Mesenchymal stem cell (in vitro differentiated cells and primary cell): ENCODE measurements at regions not wholly inside any gene's neighbourhood (a gene's known extent, or its start where the extent isn't known, plus 50 kb on each side); places are given as distances from the start of the nearest gene placed in this dataset.
A peak's percentile ranks its signal among the peaks of the same experiment; 100 is the strongest.

Experiments
- DNase-seq: peaks from one replicate; pipeline ENCODE4 v3.0.0-alpha.2; 2013
- H2AFZ ChIP-seq: one replicate; pipeline ENCODE4 v1.6.1; 2013; ENCODE audit warnings: low read depth, mild to moderate bottlenecking, control low read depth, inconsistent platforms, low read length, moderate library complexity
- H2AK5ac ChIP-seq: 2 replicates; pipeline ENCODE4 v1.6.1; 2013; ENCODE audit warnings: low read length, moderate library complexity, mild to moderate bottlenecking, inconsistent platforms; ENCODE audit not compliant: severe bottlenecking
- H2BK120ac ChIP-seq: one replicate; pipeline ENCODE4 v1.6.1; 2013; ENCODE audit warnings: low read depth, mild to moderate bottlenecking, inconsistent platforms, low read length, moderate library complexity
- H2BK12ac ChIP-seq, 2 experiments: one replicate each; pipeline ENCODE4 v1.6.1; 2013; ENCODE audit warnings: inconsistent platforms in 2 of 2, low read length in 2 of 2, mild to moderate bottlenecking in 2 of 2, moderate library complexity in 2 of 2, control low read depth in 1 of 2
- H2BK15ac ChIP-seq: one replicate; pipeline ENCODE4 v1.6.1; 2013; ENCODE audit warnings: mild to moderate bottlenecking, low read depth, inconsistent platforms; ENCODE audit not compliant: poor library complexity, severe bottlenecking
- H2BK5ac ChIP-seq: 2 replicates; pipeline ENCODE4 v1.6.1; 2013; ENCODE audit warnings: low read depth, mild to moderate bottlenecking, low read length, control low read depth, inconsistent platforms; ENCODE audit not compliant: poor library complexity, severe bottlenecking
- H3K14ac ChIP-seq, 2 experiments: one replicate each; pipeline ENCODE4 v1.6.1; 2013; ENCODE audit warnings: inconsistent platforms in 2 of 2, low read length in 2 of 2, control low read depth in 1 of 2, mild to moderate bottlenecking in 1 of 2, moderate library complexity in 1 of 2
- H3K18ac ChIP-seq, 2 experiments: one replicate each; pipeline ENCODE4 v1.6.1; 2013; ENCODE audit warnings: inconsistent platforms in 2 of 2, low read length in 2 of 2, control low read depth in 1 of 2, low read depth in 1 of 2, mild to moderate bottlenecking in 1 of 2
- H3K23ac ChIP-seq, 2 experiments: one replicate each; pipeline ENCODE4 v1.6.1; 2013; ENCODE audit warnings: inconsistent platforms in 2 of 2, low read length in 2 of 2, mild to moderate bottlenecking in 2 of 2, moderate library complexity in 2 of 2, control low read depth in 1 of 2
- H3K27ac ChIP-seq: 2 replicates; pipeline ENCODE4 v1.5.1; 2013; ENCODE audit warnings: mild to moderate bottlenecking, moderate library complexity, low read length, control low read depth, inconsistent platforms; ENCODE audit not compliant: poor library complexity, severe bottlenecking
- H3K27me3 ChIP-seq, 2 experiments: 2 replicates each; pipeline versions ENCODE4 v1.6.1 to v1.7.0; 2013; ENCODE audit warnings: low read length in 2 of 2, mild to moderate bottlenecking in 2 of 2, moderate library complexity in 2 of 2, control low read depth in 1 of 2, inconsistent platforms in 1 of 2; ENCODE audit not compliant: control insufficient read depth in 1 of 2, insufficient read depth in 1 of 2
- H3K36me3 ChIP-seq, 2 experiments: 2 replicates each; pipeline versions ENCODE4 v1.6.1 to v1.7.0; 2013; ENCODE audit warnings: low read length in 2 of 2, control low read depth in 1 of 2, inconsistent platforms in 1 of 2, low read depth in 1 of 2, mild to moderate bottlenecking in 1 of 2; ENCODE audit not compliant: insufficient read depth in 2 of 2, control insufficient read depth in 1 of 2
- H3K4ac ChIP-seq, 2 experiments: one replicate each; pipeline ENCODE4 v1.6.1; 2013; ENCODE audit warnings: inconsistent platforms in 2 of 2, low read length in 2 of 2, mild to moderate bottlenecking in 2 of 2, moderate library complexity in 2 of 2, control low read depth in 1 of 2, low read depth in 1 of 2
- H3K4me1 ChIP-seq: 2 replicates; pipeline ENCODE4 v1.6.1; 2013; ENCODE audit warnings: low read depth, low read length, control low read depth; ENCODE audit not compliant: control insufficient read depth, insufficient read depth
- H3K4me2 ChIP-seq: 2 replicates; pipeline ENCODE4 v1.6.1; 2013; ENCODE audit warnings: low read length, mild to moderate bottlenecking, inconsistent platforms; ENCODE audit not compliant: poor library complexity, severe bottlenecking
- H3K4me3 ChIP-seq, 2 experiments: 2 replicates each; pipeline versions ENCODE4 v1.5.1 to v1.7.0; 2013; ENCODE audit warnings: low read length in 2 of 2, mild to moderate bottlenecking in 2 of 2, control low read depth in 1 of 2, low read depth in 1 of 2; ENCODE audit not compliant: insufficient read depth in 1 of 2
- H3K79me1 ChIP-seq: replicated peaks from 2 replicates; pipeline ENCODE4 v1.6.1; 2013; ENCODE audit warnings: mild to moderate bottlenecking, control low read depth, low read length, inconsistent platforms; ENCODE audit not compliant: poor library complexity, severe bottlenecking
- H3K9ac ChIP-seq: 2 replicates; pipeline ENCODE4 v1.7.0; 2013; ENCODE audit warnings: mild to moderate bottlenecking, low read length, moderate library complexity
- H3K9me3 ChIP-seq: 2 replicates; pipeline ENCODE4 v1.7.0; 2013; ENCODE audit warnings: mild to moderate bottlenecking, low read length; ENCODE audit not compliant: control insufficient read depth
- H4K8ac ChIP-seq: one replicate; pipeline ENCODE4 v1.6.1; 2013; ENCODE audit warnings: inconsistent platforms, mild to moderate bottlenecking, low read length, moderate library complexity
- H4K91ac ChIP-seq: one replicate; pipeline ENCODE4 v1.6.1; 2013; ENCODE audit warnings: mild to moderate bottlenecking, low read length, inconsistent platforms
- WGBS: methylation state at CpG from one replicate; pipeline ENCODE4 v1.1.7; 2013; ENCODE audit warnings: mixed read lengths; 5-methylcytosine and 5-hydroxymethylcytosine counted together

- no peak overlapping the region for H4K91ac ChIP-seq
- H3K36me3 ChIP-seq, result no peaks in the 10 kb centered on the region
- no peak overlapping the region for H3K18ac ChIP-seq
- H3K9ac ChIP-seq, result no peak overlapping the region
- H3K14ac ChIP-seq, result no peak overlapping the region
- H2BK120ac ChIP-seq, result no peak overlapping the region
- no peak overlapping the region for H2BK5ac ChIP-seq
- H3K4ac ChIP-seq, result no peak overlapping the region
- 67% methylated on average over 1 of the region's 1 CpG for WGBS
- no peaks in the 10 kb centered on the region for H3K27me3 ChIP-seq
- no peak overlapping the region for H3K23ac ChIP-seq
- peaks cover 4% of the 10 kb centered on the region for H3K4me1 ChIP-seq
- H4K8ac ChIP-seq, result no peak overlapping the region
- no peak overlapping the region for H3K4me3 ChIP-seq
- DNase-seq, result no peak
- H3K9me3 ChIP-seq, result peaks cover 14% of the 10 kb centered on the region
- H2BK15ac ChIP-seq, result no peak overlapping the region
- H3K4me2 ChIP-seq, result no peak overlapping the region
- H2AK5ac ChIP-seq, result no peak overlapping the region
- H3K79me1 ChIP-seq, result no peaks in the 10 kb centered on the region
- no peak overlapping the region for H2AFZ ChIP-seq
- H3K27ac ChIP-seq, result no peak overlapping the region
- H2BK12ac ChIP-seq, result no peak overlapping the region
Measured at GRCh38 chr14:39880106-39880695, 448.0 kb upstream of the FBXO33 start.

DNA sequence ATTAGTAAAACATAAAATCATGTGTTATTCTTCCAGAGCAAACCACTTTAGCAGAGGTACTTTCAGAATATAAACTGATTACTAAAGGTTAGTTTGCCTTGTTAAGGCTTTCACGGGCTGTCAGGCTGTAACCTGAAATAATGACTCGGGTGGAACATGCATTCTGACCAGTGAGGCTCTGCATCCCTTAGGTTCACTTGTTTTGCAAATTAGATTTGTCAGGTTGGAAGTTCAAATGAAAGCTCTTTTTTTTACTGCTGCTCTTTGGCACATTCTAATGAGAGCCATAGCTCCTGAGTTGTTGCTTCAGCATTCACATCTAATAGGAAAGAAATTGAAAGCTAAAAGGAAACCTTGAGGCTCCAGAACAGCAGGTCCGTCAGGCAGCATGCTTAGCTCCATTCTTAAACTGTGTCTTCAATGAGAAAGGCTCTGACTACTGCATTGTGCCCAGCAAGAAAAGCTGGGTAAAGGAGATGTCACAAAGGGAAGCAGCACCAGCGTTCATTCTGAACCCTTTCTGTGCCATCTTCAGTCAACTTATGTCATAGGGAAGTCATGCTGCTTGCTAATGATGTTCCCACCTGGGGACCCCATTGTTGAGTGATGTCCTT, 445.5 kb upstream of the FBXO33 start:
- Histone ChIP-seq H4K8ac (no peak overlapping the region), H2BK15ac (no peak overlapping the region), H2AFZ (no peak overlapping the region), H3K9ac (no peak overlapping the region), H3K79me1 (no peaks in the 10 kb centered on the region), H3K4me3 (no peak overlapping the region), H3K4me1 (peaks cover 4% of the 10 kb centered on the region), H3K27ac (no peak overlapping the region), H3K27me3 (no peaks in the 10 kb centered on the region), H2BK12ac (no peak overlapping the region), H3K4me2 (no peak overlapping the region), H2BK5ac (no peak overlapping the region), H4K91ac (no peak overlapping the region), H2BK120ac (no peak overlapping the region), H3K18ac (no peak overlapping the region), H3K4ac (no peak overlapping the region), H3K9me3 (no peaks in the 10 kb centered on the region), H2AK5ac (no peak overlapping the region), H3K36me3 (no peaks in the 10 kb centered on the region), H3K23ac (no peak overlapping the region), H3K14ac (no peak overlapping the region)
- 81% methylated on average over 4 of the region's 4 CpGs for WGBS
- DNase-seq, result no peak

DNA sequence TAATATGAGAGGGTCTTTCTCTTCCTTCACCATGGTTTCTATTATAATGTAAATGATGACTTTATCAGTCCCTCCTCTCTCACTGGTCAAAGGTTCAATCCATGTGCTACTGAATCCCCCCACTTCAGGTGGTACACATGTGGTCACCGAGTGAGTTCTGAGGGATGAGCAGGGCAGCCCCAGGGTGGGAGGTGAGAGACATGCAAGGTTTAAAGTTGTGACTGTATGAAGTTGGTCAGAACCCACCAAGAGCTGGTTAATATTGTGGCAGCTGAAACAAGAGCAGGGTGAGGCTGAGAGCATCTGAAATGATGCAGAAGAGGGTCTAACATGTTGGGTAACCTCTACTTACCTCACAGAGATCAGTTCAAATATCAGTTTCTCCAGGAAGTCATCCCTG, 444.7 kb upstream of the FBXO33 start:
- Histone ChIP-seq H2BK5ac (no peak overlapping the region), H3K4me3 (no peak overlapping the region), H4K8ac (no peak overlapping the region), H3K4me2 (no peak overlapping the region), H3K9me3 (no peaks in the 10 kb centered on the region), H2AFZ (no peak overlapping the region), H3K18ac (peak overlapping the region in 1 of 2 experiments; percentile 5), H3K4ac (no peak overlapping the region), H3K79me1 (no peaks in the 10 kb centered on the region), H3K27ac (peak overlapping the region; percentile 75), H2AK5ac (no peak overlapping the region), H2BK15ac (no peak overlapping the region), H3K4me1 (peaks cover 4% of the 10 kb centered on the region), H3K14ac (no peak overlapping the region), H3K36me3 (no peaks in the 10 kb centered on the region), H3K9ac (no peak overlapping the region), H4K91ac (no peak overlapping the region), H3K23ac (no peak overlapping the region), H3K27me3 (no peaks in the 10 kb centered on the region), H2BK12ac (no peak overlapping the region), H2BK120ac (no peak overlapping the region)
- no peak for DNase-seq
- WGBS, result 88% methylated on average over 1 of the region's 1 CpG

DNA sequence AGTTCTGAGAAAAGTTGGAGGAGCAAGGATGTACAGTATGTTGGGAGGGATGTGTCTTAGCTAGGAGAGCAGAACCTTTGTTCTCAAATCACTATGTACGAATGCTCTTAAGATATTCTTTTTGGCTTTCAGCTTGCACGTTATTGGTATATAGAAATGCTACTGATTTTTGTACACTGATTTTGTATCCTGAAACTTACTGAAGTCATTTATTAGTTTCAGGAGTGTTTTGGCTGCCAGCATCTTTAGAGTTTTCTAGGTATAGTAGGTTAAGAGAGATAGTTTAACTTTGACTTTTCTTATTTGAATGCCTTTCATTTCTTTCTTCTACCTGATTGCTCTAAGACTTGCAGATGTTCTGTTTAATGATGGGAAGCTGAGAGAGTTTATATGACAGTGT, 442.8 kb upstream of the FBXO33 start:
- Histone ChIP-seq H3K27ac (no peak overlapping the region), H3K4ac (no peak overlapping the region), H2AK5ac (no peak overlapping the region), H2BK12ac (no peak overlapping the region), H3K27me3 (no peaks in the 10 kb centered on the region), H3K4me1 (peaks cover 4% of the 10 kb centered on the region), H3K4me2 (no peak overlapping the region), H3K4me3 (no peak overlapping the region), H2AFZ (no peak overlapping the region), H3K9me3 (no peaks in the 10 kb centered on the region), H4K8ac (no peak overlapping the region), H3K79me1 (no peaks in the 10 kb centered on the region), H2BK5ac (no peak overlapping the region), H2BK120ac (no peak overlapping the region), H3K18ac (no peak overlapping the region), H3K9ac (no peak overlapping the region), H2BK15ac (no peak overlapping the region), H3K36me3 (no peaks in the 10 kb centered on the region), H3K14ac (no peak overlapping the region), H3K23ac (no peak overlapping the region), H4K91ac (no peak overlapping the region)
- WGBS, result 90% methylated on average over 2 of the region's 2 CpGs
- DNase-seq, result no peak
